ENCODE measurements at regions not wholly inside any gene's neighbourhood (a gene's known extent, or its start where the extent isn't known, plus 50 kb on each side); places are given as distances from the start of the nearest gene placed in this dataset.

- CTCF ChIA-PET (ENCODE audit: unreplicated experiment) = no interaction called here
- Histone ChIP-seq H3K9me3 (ENCODE audit: low read length) (peaks cover 3% of the 10 kb centered on the region; the same call in 1 of the 2 replicates), H3K9me2 (ENCODE audit: insufficient read depth, low read length) (no peaks in the 10 kb centered on the region), H3K79me2 (ENCODE audit: insufficient read depth, low read depth, low read length) (no peaks in the 10 kb centered on the region), H3K4me1 (ENCODE audit: insufficient read depth, low read length, poor library complexity, severe bottlenecking) (peaks cover 5% of the 10 kb centered on the region), H3K27ac (ENCODE audit: low read depth, low read length, poor library complexity, severe bottlenecking) (no peak overlapping the region), H3K36me3 (ENCODE audit: insufficient read depth, low read length) (no peaks in the 10 kb centered on the region; the same call in 1 of the 2 replicates), H3K4me3 (ENCODE audit: low read depth, low read length, poor library complexity, severe bottlenecking) (no peak overlapping the region), H4K20me1 (ENCODE audit: insufficient read depth, low read length) (no peaks in the 10 kb centered on the region), H2AFZ (ENCODE audit: low read length) (no peak overlapping the region), H3K4me2 (ENCODE audit: low read length) (no peak overlapping the region)
- POLR2A ChIA-PET = interaction anchor here (0.9 to 1.4 kb wide), 4 partner anchors 9 to 62 kb away, joined by 3 to 5 read pairs (median 4); no protein-coding TSS in a partner anchor
- no peak for DNase-seq (ENCODE audit: low spot score)
- no peak for TF ChIP-seq EZH2phosphoT487 (IDR thresholded peaks at IDR 0.05; ENCODE audit: borderline replicate concordance, low read depth, low read length)
- TF ChIP-seq CTCF (conservative IDR thresholded peaks at IDR 0.05; ENCODE audit: low read length) = no peak
- intact Hi-C loops (cut with micrococcal nuclease; ENCODE audit: unreplicated experiment) = no loop called here
- BruUV-seq (replicated peaks) = no TSS peak
These were observed 210.0 kb upstream of the MAN1A1 start for GRCh38 chr6:119559586-119559985.

DNA sequence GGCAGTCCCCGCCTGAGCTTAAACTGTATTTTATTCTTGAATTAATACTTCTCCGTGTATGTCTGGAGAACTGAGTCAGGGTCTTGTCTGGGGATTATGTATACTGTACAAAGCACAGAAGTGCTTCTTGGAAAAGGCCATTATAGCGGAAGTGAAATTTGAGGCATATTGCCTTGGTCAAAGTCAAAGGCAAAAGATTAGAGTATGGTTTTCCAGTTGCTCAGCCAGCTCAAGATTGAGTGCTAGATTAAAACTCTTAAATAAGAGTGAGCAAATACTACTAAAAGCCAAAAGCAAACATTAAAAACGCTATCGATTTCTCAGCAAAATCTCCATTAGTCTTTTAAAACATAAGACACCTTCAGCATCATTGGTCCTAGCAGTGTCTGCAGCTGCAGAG, 207.7 kb upstream of the MAN1A1 start:
- no TSS peak for BruUV-seq (replicated peaks)
- H3K4me3 ChIP-seq (ENCODE audit: low read depth, low read length, poor library complexity, severe bottlenecking) = no peak overlapping the region
- intact Hi-C loops (cut with micrococcal nuclease; ENCODE audit: unreplicated experiment) = no loop called here

More for the DNA sequence above, 207.7 kb upstream of the MAN1A1 start:
- DNase-seq (ENCODE audit: low spot score) = no peak
- ChIA-PET POLR2A (interaction anchor here (0.6 to 1.4 kb wide), 4 partner anchors 13 to 240 kb away, joined by 3 to 6 read pairs (median 3); no protein-coding TSS in a partner anchor), CTCF (ENCODE audit: unreplicated experiment) (no interaction called here)
- Histone ChIP-seq H3K36me3 (ENCODE audit: insufficient read depth, low read length) (no peaks in the 10 kb centered on the region; the same call in 1 of the 2 replicates), H3K4me2 (ENCODE audit: low read length) (no peak overlapping the region), H2AFZ (ENCODE audit: low read length) (no peak overlapping the region), H3K79me2 (ENCODE audit: insufficient read depth, low read depth, low read length) (no peaks in the 10 kb centered on the region), H3K9me2 (ENCODE audit: insufficient read depth, low read length) (no peaks in the 10 kb centered on the region), H3K27ac (ENCODE audit: low read depth, low read length, poor library complexity, severe bottlenecking) (no peak overlapping the region), H3K4me1 (ENCODE audit: insufficient read depth, low read length, poor library complexity, severe bottlenecking) (peaks cover 5% of the 10 kb centered on the region), H3K9me3 (ENCODE audit: low read length) (peaks cover 5% of the 10 kb centered on the region; the same call in 1 of the 2 replicates), H4K20me1 (ENCODE audit: insufficient read depth, low read length) (no peaks in the 10 kb centered on the region)
- TF ChIP-seq CTCF (conservative IDR thresholded peaks at IDR 0.05; ENCODE audit: low read length) (no peak), EZH2phosphoT487 (IDR thresholded peaks at IDR 0.05; ENCODE audit: borderline replicate concordance, low read depth, low read length) (no peak)
